HepG2 (cell line): ENCODE measurements at regions not wholly inside any gene's neighbourhood (a gene's known extent, or its start where the extent isn't known, plus 50 kb on each side); places are given as distances from the start of the nearest gene placed in this dataset.

ENCODE experiments used
- ATAD3A ChIP-seq: sonication (generic); formaldehyde crosslinking; IDR thresholded peaks from 2 replicates; pipeline ENCODE4 v1.4.0; 2020; ENCODE audit warnings: missing genetic modification reagents
- KDM4B ChIP-seq: sonication (generic); formaldehyde crosslinking; IDR thresholded peaks from 2 replicates; pipeline ENCODE4 v1.4.0; 2020; ENCODE audit warnings: missing genetic modification reagents
- MAFF ChIP-seq: IDR thresholded peaks from 2 replicates; pipeline ENCODE4 v1.6.1; 2011; ENCODE audit warnings: low read depth, low read length, improper control_type of control experiment
- SNAI1 ChIP-seq: sonication (generic); formaldehyde crosslinking; IDR thresholded peaks from 2 replicates; pipeline ENCODE4 v1.5.0; 2020; ENCODE audit warnings: mild to moderate bottlenecking, missing genetic modification reagents, borderline replicate concordance
- ZNF431 ChIP-seq: sonication (generic); formaldehyde crosslinking; IDR thresholded peaks from 2 replicates; pipeline ENCODE4 v1.9.0; 2022; ENCODE audit warnings: missing genetic modification reagents, low read depth, mild to moderate bottlenecking, borderline replicate concordance
- ZNF562 ChIP-seq: sonication (generic); formaldehyde crosslinking; IDR thresholded peaks from 2 replicates; pipeline ENCODE4 v1.8.0; 2022; ENCODE audit warnings: missing genetic modification reagents, borderline replicate concordance
- TF ChIP-seq, protein P1 (sequence below), 2 experiments: IDR thresholded peaks; 2 replicates each; pipeline ENCODE4 v1.6.1; 2011 to 2012; ENCODE audit warnings: low read length in 2 of 2, borderline replicate concordance in 1 of 2, low read depth in 1 of 2, mild to moderate bottlenecking in 1 of 2, moderate library complexity in 1 of 2
- TF ChIP-seq, protein P2 (sequence below): sonication (generic); formaldehyde crosslinking; IDR thresholded peaks from 2 replicates; pipeline ENCODE4 v1.5.0; 2020; ENCODE audit warnings: mild to moderate bottlenecking, missing genetic modification reagents, moderate library complexity

DNA sequence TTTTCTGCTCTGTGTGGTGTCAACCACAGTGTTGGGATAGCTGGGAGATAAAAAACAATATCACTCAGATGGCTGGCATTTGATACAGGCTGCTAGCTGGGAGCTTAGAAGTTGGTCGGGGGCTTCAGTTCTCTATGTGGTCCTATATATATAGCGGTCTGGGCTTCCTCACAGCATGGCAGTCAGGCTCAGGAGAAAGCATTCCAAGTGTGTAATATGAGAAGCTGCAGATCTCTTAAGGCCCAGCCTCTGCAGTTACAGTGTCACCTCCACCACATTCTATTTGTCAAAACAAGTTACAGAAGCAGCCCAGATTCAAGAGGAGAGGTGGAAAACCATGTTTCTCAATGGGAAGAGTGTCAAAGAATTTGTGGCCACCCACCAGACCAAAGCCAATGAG, 108.1 kb upstream of the NIPBL start:
- TF ChIP-seq ZNF431 (CRISPR knock-in tag) (no peak), SNAI1 (CRISPR knock-in tag) (no peak), ZNF562 (CRISPR knock-in tag) (no peak), MAFF (no peak), KDM4B (CRISPR knock-in tag) (no peak), ATAD3A (no peak)
- TF ChIP-seq, protein P1, sequence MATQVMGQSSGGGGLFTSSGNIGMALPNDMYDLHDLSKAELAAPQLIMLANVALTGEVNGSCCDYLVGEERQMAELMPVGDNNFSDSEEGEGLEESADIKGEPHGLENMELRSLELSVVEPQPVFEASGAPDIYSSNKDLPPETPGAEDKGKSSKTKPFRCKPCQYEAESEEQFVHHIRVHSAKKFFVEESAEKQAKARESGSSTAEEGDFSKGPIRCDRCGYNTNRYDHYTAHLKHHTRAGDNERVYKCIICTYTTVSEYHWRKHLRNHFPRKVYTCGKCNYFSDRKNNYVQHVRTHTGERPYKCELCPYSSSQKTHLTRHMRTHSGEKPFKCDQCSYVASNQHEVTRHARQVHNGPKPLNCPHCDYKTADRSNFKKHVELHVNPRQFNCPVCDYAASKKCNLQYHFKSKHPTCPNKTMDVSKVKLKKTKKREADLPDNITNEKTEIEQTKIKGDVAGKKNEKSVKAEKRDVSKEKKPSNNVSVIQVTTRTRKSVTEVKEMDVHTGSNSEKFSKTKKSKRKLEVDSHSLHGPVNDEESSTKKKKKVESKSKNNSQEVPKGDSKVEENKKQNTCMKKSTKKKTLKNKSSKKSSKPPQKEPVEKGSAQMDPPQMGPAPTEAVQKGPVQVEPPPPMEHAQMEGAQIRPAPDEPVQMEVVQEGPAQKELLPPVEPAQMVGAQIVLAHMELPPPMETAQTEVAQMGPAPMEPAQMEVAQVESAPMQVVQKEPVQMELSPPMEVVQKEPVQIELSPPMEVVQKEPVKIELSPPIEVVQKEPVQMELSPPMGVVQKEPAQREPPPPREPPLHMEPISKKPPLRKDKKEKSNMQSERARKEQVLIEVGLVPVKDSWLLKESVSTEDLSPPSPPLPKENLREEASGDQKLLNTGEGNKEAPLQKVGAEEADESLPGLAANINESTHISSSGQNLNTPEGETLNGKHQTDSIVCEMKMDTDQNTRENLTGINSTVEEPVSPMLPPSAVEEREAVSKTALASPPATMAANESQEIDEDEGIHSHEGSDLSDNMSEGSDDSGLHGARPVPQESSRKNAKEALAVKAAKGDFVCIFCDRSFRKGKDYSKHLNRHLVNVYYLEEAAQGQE (IDR thresholded peaks at IDR 0.05; ENCODE audit: borderline replicate concordance in 1 of 2, low read depth in 1 of 2, low read length in 2 of 2): no peak
- TF ChIP-seq, protein P2, sequence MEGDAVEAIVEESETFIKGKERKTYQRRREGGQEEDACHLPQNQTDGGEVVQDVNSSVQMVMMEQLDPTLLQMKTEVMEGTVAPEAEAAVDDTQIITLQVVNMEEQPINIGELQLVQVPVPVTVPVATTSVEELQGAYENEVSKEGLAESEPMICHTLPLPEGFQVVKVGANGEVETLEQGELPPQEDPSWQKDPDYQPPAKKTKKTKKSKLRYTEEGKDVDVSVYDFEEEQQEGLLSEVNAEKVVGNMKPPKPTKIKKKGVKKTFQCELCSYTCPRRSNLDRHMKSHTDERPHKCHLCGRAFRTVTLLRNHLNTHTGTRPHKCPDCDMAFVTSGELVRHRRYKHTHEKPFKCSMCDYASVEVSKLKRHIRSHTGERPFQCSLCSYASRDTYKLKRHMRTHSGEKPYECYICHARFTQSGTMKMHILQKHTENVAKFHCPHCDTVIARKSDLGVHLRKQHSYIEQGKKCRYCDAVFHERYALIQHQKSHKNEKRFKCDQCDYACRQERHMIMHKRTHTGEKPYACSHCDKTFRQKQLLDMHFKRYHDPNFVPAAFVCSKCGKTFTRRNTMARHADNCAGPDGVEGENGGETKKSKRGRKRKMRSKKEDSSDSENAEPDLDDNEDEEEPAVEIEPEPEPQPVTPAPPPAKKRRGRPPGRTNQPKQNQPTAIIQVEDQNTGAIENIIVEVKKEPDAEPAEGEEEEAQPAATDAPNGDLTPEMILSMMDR (CRISPR knock-in tag): no peak
